ENCODE measurements at regions not wholly inside any gene's neighbourhood (a gene's known extent, or its start where the extent isn't known, plus 50 kb on each side); places are given as distances from the start of the nearest gene placed in this dataset.
A peak's percentile ranks its signal among the peaks of the same experiment; 100 is the strongest.
"Not testable (repeated sequence)": the region's sequence is repeated elsewhere in the genome, so short reads cannot be mapped to it uniquely, and the experiment has no call there.

DNA sequence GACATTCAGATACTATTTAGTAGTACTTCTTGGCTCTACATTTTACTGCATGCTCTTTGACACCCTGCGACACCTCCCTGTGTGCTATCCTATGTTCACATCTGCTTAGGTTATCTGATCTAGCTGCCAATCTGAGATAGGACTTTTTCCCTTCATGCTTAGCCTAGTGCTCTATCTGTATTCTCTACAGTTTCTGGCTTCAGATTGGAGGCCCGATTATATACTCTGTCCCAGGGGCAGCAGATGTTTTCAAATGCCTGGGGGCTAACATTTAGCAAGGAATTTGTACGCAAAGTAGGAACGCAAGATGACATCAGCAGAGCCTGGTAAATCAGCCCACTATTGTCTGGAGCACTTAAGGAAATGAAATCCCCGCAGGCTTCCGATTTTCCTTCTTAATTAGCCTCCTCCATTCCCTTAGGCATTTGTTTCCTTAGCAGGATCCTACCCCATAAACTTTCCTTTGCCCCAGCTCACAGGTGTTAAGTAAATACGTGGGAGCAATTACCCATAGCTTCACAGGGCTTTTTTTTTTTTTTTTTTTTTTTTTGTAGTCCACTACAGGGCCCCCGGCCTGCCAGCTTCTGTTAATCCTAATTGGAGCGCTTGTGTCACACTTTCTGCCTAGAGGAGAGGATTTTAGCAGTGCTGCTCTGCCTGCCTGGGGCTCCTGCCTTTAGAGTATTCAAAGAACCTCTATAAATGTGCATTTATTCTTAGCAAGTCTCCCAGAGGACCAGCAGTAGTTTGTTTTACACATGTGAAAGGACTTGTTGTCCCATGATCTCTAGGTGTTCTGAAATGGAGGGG lies 61.1 kb upstream of the LPAR1 start:
- H3K4me1 Mint-ChIP-seq: peaks cover 33% of the 10 kb centered on the region
- no peaks in the 10 kb centered on the region for H3K9me3 Mint-ChIP-seq
- TF ChIP-seq, protein P1, sequence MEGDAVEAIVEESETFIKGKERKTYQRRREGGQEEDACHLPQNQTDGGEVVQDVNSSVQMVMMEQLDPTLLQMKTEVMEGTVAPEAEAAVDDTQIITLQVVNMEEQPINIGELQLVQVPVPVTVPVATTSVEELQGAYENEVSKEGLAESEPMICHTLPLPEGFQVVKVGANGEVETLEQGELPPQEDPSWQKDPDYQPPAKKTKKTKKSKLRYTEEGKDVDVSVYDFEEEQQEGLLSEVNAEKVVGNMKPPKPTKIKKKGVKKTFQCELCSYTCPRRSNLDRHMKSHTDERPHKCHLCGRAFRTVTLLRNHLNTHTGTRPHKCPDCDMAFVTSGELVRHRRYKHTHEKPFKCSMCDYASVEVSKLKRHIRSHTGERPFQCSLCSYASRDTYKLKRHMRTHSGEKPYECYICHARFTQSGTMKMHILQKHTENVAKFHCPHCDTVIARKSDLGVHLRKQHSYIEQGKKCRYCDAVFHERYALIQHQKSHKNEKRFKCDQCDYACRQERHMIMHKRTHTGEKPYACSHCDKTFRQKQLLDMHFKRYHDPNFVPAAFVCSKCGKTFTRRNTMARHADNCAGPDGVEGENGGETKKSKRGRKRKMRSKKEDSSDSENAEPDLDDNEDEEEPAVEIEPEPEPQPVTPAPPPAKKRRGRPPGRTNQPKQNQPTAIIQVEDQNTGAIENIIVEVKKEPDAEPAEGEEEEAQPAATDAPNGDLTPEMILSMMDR (IDR thresholded peaks at IDR 0.05; ENCODE audit: unreplicated experiment in 3 of 3): no peak
- peak overlapping the region in 1 of 3 experiments; percentile 8 for H3K27ac Mint-ChIP-seq
- H3K4me3 Mint-ChIP-seq: no peak overlapping the region
- no peaks in the 10 kb centered on the region for H3K36me3 Mint-ChIP-seq (ENCODE audit: low read depth)
- H3K27me3 Mint-ChIP-seq (ENCODE audit: low read depth): no peaks in the 10 kb centered on the region

DNA sequence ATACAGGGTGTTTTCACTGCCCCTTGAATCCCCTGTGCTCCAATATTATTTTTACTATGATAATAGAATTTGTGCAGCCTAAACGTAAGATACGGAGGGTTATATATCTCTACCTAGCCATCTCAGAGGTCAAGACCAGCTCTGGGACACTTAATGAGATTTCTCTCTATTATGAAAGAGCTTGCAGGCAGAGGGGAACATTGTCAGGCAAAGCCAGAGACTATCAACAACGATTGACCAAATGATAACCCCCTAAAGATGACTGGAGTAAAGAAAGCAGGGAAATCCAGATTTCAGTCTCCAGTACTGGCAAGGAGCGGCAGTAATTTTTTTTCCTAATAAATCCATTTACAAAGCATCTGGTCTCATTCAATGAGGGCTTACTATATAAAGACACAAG lies 59.8 kb upstream of the LPAR1 start:
- H3K9me3 Mint-ChIP-seq: no peaks in the 10 kb centered on the region
- no peaks in the 10 kb centered on the region for H3K27me3 Mint-ChIP-seq (ENCODE audit: low read depth)
- TF ChIP-seq, protein P1 (IDR thresholded peaks at IDR 0.05; ENCODE audit: unreplicated experiment in 3 of 3): no peak
- peaks cover 35% of the 10 kb centered on the region for H3K4me1 Mint-ChIP-seq
- H3K4me3 Mint-ChIP-seq: no peak overlapping the region
- no peak overlapping the region for H3K27ac Mint-ChIP-seq
- no peaks in the 10 kb centered on the region for H3K36me3 Mint-ChIP-seq (ENCODE audit: low read depth)

DNA sequence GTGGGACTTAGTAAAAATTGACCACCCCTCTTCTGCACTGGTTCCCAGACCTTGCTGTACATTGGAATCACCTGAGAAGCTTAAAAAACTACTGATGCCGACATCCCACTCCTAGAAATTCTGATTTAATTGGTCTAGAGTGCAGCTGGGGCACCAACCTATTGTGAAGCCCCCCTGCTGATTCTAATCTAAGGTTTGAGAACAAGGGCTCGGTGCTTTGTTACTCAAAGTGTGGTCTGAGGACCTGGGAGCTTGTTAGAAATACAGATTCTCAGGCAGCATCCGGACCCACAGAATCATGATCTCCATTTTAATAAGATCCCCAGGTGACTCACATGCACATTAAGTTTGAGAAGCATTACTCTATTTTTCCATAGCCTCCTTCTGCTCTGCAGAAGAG lies 57.8 kb upstream of the LPAR1 start:
- H3K4me3 Mint-ChIP-seq: no peak overlapping the region
- no peaks in the 10 kb centered on the region for H3K9me3 Mint-ChIP-seq
- H3K36me3 Mint-ChIP-seq (ENCODE audit: low read depth): no peaks in the 10 kb centered on the region
- H3K4me1 Mint-ChIP-seq: peaks cover 35% of the 10 kb centered on the region
- no peaks in the 10 kb centered on the region for H3K27me3 Mint-ChIP-seq (ENCODE audit: low read depth)
- H3K27ac Mint-ChIP-seq: no peak overlapping the region
- TF ChIP-seq, protein P1 (IDR thresholded peaks at IDR 0.05; ENCODE audit: unreplicated experiment in 3 of 3): no peak

DNA sequence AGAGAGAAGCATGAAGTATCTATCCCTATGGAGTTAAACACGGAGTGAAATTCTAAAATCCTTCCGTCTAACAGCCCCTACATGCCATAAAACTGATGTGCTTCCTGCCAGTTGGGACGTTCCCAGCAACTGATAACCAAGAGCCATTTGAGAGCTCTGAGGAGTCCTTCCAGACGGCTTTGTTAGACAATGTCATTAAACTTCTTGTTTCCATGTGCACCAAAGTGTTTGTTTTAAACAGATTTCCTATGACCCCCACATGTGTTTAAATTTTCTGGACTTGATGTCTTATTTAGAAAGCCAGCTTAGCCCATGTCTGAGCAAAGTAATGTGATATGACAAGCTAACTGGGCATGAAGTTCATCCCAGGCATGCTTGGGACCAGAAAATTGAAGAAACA lies 57.2 kb upstream of the LPAR1 start:
- H3K27ac Mint-ChIP-seq: peak overlapping the region; percentile 33 to 70 (median 62)
- TF ChIP-seq, protein P1 (IDR thresholded peaks at IDR 0.05; ENCODE audit: unreplicated experiment in 3 of 3): no peak

GRCh38 chr9:111094958-111095357 lies 56.7 kb upstream of the LPAR1 start:
- peaks cover 35% of the 10 kb centered on the region for H3K4me1 Mint-ChIP-seq
- no peaks in the 10 kb centered on the region for H3K27me3 Mint-ChIP-seq (ENCODE audit: low read depth)
- H3K9me3 Mint-ChIP-seq: no peaks in the 10 kb centered on the region
- TF ChIP-seq, protein P1 (IDR thresholded peaks at IDR 0.05; ENCODE audit: unreplicated experiment in 3 of 3): no peak
- H3K4me3 Mint-ChIP-seq: no peak overlapping the region
- H3K27ac Mint-ChIP-seq: peak overlapping the region; percentile 33 to 70 (median 62)
- no peaks in the 10 kb centered on the region for H3K36me3 Mint-ChIP-seq (ENCODE audit: low read depth)

More for the DNA sequence above, 57.2 kb upstream of the LPAR1 start:
- H3K4me1 Mint-ChIP-seq: peaks cover 35% of the 10 kb centered on the region
- no peaks in the 10 kb centered on the region for H3K9me3 Mint-ChIP-seq
- no peak overlapping the region for H3K4me3 Mint-ChIP-seq
- no peaks in the 10 kb centered on the region for H3K36me3 Mint-ChIP-seq (ENCODE audit: low read depth)
- H3K27me3 Mint-ChIP-seq (ENCODE audit: low read depth): no peaks in the 10 kb centered on the region

GRCh38 chr9:111094433-111094924 lies 56.2 kb upstream of the LPAR1 start:
- H3K36me3 Mint-ChIP-seq (ENCODE audit: low read depth): no peaks in the 10 kb centered on the region
- no peaks in the 10 kb centered on the region for H3K9me3 Mint-ChIP-seq
- peaks cover 31% of the 10 kb centered on the region for H3K4me1 Mint-ChIP-seq
- TF ChIP-seq, protein P1 (IDR thresholded peaks at IDR 0.05; ENCODE audit: unreplicated experiment in 3 of 3): no peak
- no peak overlapping the region for H3K4me3 Mint-ChIP-seq
- H3K27ac Mint-ChIP-seq: peak overlapping the region; percentile 33 to 70 (median 62)
- H3K27me3 Mint-ChIP-seq (ENCODE audit: low read depth): no peaks in the 10 kb centered on the region

- Mint-ChIP-seq H3K4me1 (peaks cover 17% of the 10 kb centered on the region), H3K9me3 (peaks cover 12% of the 10 kb centered on the region)
- H3K27me3 Mint-ChIP-seq (ENCODE audit: low read depth); H3K36me3 Mint-ChIP-seq (ENCODE audit: low read depth); H3K27ac Mint-ChIP-seq; H3K4me3 Mint-ChIP-seq: not testable (repeated sequence)
Observed at GRCh38 chr9:111092167-111092566, 53.9 kb upstream of the LPAR1 start.
